AG09309 (cell line): ENCODE measurements at regions not wholly inside any gene's neighbourhood (a gene's known extent, or its start where the extent isn't known, plus 50 kb on each side); places are given as distances from the start of the nearest gene placed in this dataset.

Experiments used
- DNase-seq: peaks from one replicate; pipeline ENCODE4 v3.0.0-alpha.2; 2010; ENCODE audit warnings: low read depth
- H3K4me3 ChIP-seq: 2 replicates; pipeline ENCODE4 v1.5.1; 2011; ENCODE audit warnings: mild to moderate bottlenecking, low read depth, low read length, moderate library complexity; ENCODE audit not compliant: control insufficient read depth
- CTCF ChIP-seq: IDR thresholded peaks from 2 replicates; pipeline ENCODE4 v1.5.1; 2011; ENCODE audit warnings: mild to moderate bottlenecking, low read depth, low read length, inconsistent platforms; ENCODE audit not compliant: insufficient read depth, control insufficient read depth; ENCODE audit errors: missing control alignments

- no peak for TF ChIP-seq CTCF
- no peak for DNase-seq
- H3K4me3 ChIP-seq: no peak overlapping the region
Measured at GRCh38 chr20:40978761-40979160, 49.9 kb upstream of the TOP1 start.
